ENCODE measurements at regions not wholly inside any gene's neighbourhood (a gene's known extent, or its start where the extent isn't known, plus 50 kb on each side); places are given as distances from the start of the nearest gene placed in this dataset.

DNA sequence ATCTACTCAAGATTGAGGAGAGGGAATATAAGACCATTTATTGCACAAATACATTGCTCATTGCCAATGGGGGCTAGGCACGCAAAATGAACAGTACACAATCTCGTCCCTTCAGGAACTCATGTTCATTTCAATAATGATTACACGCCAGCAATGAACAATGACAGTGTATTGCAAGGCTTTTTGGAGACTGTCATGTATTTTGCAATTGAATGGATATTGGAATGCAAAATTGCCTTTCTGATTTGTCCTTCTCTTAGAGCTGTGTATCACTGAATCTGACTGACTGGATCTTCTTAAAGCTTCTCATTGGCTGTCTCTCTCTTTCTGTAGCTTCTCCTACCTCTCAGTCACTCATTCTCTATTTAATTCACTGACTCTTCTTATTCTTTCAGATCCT, 400.2 kb upstream of the DCN start:
- TF ChIP-seq, protein P1, sequence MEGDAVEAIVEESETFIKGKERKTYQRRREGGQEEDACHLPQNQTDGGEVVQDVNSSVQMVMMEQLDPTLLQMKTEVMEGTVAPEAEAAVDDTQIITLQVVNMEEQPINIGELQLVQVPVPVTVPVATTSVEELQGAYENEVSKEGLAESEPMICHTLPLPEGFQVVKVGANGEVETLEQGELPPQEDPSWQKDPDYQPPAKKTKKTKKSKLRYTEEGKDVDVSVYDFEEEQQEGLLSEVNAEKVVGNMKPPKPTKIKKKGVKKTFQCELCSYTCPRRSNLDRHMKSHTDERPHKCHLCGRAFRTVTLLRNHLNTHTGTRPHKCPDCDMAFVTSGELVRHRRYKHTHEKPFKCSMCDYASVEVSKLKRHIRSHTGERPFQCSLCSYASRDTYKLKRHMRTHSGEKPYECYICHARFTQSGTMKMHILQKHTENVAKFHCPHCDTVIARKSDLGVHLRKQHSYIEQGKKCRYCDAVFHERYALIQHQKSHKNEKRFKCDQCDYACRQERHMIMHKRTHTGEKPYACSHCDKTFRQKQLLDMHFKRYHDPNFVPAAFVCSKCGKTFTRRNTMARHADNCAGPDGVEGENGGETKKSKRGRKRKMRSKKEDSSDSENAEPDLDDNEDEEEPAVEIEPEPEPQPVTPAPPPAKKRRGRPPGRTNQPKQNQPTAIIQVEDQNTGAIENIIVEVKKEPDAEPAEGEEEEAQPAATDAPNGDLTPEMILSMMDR (IDR thresholded peaks at IDR 0.05; ENCODE audit: low read depth, low read length): no peak
- TF ChIP-seq POLR2A (IDR thresholded peaks at IDR 0.05; ENCODE audit: extremely low read depth, insufficient read length) (no peak), MYC (IDR thresholded peaks at IDR 0.05; ENCODE audit: low read depth, low read length) (no peak)
- TF ChIP-seq, protein P2, sequence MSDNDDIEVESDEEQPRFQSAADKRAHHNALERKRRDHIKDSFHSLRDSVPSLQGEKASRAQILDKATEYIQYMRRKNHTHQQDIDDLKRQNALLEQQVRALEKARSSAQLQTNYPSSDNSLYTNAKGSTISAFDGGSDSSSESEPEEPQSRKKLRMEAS (IDR thresholded peaks at IDR 0.05; ENCODE audit: low read depth, low read length): no peak
